ENCODE measurements at regions not wholly inside any gene's neighbourhood (a gene's known extent, or its start where the extent isn't known, plus 50 kb on each side); places are given as distances from the start of the nearest gene placed in this dataset.

DNA sequence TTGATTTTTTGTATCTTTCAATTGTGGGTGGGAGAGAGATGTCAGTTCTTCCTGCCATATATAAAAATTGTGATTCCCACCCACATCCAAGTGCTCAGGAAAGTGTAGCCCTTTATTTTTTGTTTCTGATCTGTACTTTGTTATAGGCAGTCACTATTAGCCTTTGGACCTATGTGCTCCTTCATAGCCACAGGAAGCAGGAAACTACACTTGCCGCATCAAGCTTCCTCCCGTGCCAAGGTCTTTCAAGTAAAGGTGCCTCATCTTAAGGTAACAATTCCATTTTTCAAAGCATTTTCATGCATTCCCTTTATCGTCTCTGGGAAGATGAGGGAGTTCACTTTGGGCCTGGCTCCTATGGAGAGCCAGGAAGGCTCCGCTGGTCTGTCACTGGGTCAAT lies 339.0 kb downstream of the DIRAS2 start:
- TF ChIP-seq, protein P1, sequence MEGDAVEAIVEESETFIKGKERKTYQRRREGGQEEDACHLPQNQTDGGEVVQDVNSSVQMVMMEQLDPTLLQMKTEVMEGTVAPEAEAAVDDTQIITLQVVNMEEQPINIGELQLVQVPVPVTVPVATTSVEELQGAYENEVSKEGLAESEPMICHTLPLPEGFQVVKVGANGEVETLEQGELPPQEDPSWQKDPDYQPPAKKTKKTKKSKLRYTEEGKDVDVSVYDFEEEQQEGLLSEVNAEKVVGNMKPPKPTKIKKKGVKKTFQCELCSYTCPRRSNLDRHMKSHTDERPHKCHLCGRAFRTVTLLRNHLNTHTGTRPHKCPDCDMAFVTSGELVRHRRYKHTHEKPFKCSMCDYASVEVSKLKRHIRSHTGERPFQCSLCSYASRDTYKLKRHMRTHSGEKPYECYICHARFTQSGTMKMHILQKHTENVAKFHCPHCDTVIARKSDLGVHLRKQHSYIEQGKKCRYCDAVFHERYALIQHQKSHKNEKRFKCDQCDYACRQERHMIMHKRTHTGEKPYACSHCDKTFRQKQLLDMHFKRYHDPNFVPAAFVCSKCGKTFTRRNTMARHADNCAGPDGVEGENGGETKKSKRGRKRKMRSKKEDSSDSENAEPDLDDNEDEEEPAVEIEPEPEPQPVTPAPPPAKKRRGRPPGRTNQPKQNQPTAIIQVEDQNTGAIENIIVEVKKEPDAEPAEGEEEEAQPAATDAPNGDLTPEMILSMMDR (conservative IDR thresholded peaks at IDR 0.05; ENCODE audit: low read depth, low read length), result no peak
- no peak for TF ChIP-seq EZH2 (IDR thresholded peaks at IDR 0.05; ENCODE audit: borderline replicate concordance, low read depth, low read length, poor library complexity, severe bottlenecking)
